ENCODE measurements at regions not wholly inside any gene's neighbourhood (a gene's known extent, or its start where the extent isn't known, plus 50 kb on each side); places are given as distances from the start of the nearest gene placed in this dataset.

DNA sequence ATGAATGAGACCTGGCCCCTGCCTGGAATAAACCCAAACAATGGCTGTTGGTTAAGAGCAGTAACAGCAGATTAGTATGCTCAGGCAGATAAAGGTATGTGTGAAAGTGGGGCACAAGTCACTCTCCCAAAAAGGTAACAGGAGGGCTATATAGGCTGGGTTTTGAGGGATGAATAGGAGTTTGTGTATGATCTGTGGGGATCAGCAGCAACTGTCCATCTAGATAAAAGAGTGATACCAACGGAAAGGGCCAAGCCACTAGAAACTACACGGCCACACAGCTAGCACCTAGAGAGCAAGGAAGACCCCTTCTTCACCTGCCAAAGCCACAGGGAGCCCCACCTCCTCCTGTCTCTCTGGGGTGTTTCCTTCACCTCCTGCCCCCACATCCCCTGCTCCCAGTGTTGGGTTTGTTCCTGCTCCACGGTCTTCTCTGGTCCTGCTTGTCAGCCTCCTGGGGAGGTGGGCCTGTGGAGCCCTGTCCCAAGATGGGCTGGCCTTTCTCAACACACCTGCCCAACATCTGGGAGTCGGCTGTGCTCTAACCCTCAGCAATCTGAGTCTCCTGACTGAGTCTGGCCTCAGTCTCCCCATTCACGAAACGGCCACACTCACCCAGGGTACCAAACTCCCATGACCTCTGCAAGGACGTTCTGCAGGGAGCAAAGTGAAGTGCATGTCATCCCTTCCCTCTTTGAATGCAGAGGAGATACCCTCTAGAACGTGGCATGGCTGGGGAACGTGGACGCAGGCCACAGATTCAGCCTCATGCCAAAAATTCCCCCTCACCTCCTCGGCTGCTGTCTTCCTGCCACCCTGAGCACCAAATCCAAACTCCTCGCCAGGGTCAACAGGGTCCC lies 108.2 kb downstream of the NCOR2 start:
- no peak for DNase-seq

DNA sequence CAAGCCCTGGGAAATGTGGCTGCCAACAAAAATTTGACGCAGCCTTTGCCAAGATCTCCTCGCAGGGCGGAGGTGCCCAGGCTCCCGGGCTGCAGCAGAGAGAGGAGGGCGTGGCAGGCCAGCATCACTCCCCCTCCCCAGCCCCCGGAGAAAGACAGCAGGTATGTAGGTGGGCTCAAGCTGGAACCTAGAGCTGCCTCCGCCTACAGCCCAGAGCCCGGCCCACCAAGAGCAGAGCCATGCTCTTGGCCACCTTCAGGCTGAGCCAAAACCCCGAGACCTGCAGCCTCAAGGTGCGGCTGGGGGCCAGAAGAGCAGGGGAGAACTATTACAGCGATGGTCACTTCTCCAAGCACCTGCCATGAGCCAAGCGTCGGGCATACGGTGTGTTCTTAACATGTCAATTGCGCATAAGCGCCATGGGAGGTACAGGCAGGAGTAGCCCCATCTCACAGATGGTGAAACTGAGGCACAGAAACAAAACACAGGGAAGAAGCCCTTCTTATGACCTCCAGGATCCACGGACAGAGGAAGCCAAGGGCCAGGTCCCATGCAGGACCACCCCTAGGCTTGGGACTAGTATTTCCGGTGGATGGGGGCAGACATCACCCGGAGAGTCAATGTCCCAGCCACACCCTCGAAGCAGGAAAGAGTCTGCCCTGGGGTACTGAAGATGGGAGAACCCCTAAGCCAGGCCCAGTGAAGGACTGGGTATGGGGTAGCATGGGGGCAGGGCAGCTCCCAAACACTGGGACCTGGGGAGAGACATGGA lies 109.0 kb downstream of the NCOR2 start:
- DNase-seq = no peak

DNA sequence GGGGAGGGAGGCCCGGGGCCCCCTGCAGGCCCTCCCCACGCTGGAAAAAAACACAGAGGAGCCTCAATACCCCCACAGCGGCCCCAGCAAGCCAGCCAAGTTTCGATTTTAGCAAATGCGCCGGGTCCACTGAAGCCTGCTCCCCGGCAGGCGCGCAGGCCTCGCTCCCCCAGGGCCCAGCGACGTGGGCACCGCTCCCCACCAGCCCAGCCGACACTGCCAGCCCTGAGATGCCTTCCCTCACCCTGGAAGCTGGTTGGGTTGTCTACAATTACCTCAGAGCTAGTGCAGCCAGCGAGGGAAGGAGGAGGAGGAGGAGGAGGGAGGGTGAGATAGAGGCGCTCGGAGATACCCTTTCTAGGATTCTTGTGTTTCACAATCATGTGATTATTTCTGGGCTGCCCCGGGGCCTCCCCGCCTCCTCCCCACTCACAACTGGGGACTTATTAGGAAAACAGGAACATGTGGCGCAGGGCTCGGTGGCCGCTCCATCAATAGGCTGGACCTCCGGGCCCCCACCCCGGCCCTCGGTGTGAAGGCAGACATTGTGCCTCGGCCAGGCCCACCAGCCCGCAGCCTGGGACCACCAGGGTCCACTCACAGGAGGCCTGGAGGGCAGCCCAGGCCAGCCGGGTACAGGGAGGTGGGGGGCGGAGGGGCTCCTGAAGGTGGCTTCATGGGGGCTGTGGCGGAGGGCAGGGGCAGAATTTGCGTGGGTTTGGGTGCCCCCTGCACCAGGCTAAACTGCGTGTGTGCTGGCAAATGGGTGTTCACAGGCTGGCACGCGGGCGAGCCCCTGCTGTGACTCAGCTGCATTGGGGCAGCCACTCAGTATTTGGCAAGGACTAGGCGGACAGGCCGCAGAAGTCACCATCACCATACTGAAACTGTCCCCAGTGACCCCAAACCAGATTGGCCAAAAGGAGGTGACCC lies 109.9 kb downstream of the NCOR2 start:
- DNase-seq = peak; percentile 61

DNA sequence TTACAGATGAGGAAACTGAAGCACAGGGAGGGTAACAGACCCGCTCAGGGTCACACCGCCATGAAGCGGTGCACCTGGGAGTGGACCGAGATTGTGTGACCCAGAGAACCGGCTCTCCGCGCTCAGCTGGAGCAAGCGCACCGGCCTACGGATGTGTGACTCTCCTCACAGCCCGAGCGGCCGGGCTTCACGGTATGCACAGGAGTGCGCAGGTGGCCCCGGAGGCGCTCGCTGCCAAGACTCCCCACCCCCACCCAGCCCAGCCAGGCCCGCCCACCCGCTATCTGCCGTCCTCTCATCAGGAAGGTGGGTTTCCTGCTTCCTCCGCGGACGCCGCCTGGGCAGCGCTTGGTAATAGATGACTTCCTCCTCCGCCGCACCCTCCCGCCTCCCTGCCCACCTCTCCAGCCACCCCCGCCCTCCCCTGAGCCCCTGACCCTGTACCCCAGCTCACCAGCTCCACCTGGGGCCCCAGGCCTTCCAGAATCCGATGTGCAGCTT lies 110.7 kb downstream of the NCOR2 start:
- no peak for DNase-seq

DNA sequence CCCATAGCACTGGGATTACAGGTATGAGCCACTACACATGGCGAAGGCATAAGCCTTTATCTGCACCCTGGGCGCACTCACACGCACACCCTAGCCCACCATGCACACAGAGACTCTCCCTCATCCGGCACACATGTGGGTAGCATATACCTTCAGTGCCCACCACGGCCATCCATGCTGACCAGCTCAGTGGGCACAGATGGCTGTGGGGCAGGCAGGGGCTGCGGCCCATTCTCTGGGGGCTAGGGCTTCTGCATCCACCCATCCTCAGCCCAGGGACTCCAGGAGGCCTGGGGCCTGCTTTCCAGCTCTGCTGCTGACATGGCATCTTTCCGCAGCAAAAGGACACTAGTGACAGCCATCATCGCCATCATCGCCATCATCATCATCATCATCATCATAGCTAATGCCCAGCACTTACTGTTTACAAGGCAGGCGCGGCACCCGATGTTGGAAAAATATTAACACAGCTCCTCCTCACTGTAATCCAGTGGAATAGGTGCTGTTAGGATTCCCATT lies 111.2 kb downstream of the NCOR2 start:
- DNase-seq = no peak

DNA sequence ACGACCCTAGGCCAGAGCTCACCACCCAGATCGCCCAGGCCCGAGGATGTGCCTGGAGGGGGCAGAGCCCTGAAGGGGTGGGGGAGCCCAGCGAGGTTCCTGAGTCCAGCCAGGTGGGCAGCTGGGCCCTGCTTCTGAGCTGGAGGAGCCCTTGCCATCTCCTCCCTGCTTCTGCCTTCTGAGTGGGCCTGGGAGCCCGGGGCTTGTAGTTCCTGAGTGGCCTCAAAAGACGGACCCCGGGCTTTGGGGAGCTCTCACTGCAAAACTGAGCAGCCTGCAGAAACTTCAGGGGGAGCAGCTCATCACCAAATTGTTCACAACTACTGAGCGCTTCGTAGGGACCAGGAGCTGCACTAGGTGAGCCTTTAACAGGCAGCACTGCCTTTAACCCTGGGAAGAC lies 112.1 kb downstream of the NCOR2 start:
- no peak for DNase-seq

DNA sequence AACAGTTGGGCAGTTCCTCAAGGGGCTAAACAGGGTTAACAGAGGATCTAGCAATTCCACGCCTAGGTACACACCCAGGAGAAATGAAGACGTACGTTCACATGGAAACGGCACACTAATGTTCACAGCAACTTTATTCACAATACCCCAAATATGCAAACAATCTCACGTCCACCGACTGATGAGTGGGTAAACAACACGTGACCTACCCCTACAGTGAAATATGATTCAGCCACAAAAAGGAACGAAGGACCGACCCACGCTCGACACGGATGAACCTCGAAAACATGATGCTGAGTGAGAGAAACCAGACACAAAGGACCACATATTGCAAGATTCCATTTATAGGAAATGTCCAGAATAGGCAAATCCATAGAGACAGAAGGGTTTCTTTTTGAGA lies 112.7 kb downstream of the NCOR2 start:
- DNase-seq = no peak

DNA sequence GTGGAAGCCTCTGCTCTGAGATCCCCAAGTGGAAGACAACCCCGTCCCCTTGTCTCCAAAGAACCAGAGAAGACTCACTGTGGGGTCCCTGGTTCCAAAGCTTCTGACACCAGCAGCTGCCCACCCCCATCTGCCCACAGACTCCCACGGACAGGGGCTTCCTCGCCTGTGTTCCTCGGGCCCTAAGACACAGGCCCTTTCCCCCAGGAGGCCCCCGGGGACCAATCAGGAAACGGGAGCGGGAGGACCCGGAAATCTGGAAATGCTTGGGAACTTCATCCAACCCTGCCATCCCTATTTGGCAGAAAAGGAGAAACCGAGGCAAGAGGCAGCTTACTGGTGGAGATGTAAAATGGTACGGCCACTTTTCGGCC lies 113.1 kb downstream of the NCOR2 start:
- DNase-seq = no peak

DNA sequence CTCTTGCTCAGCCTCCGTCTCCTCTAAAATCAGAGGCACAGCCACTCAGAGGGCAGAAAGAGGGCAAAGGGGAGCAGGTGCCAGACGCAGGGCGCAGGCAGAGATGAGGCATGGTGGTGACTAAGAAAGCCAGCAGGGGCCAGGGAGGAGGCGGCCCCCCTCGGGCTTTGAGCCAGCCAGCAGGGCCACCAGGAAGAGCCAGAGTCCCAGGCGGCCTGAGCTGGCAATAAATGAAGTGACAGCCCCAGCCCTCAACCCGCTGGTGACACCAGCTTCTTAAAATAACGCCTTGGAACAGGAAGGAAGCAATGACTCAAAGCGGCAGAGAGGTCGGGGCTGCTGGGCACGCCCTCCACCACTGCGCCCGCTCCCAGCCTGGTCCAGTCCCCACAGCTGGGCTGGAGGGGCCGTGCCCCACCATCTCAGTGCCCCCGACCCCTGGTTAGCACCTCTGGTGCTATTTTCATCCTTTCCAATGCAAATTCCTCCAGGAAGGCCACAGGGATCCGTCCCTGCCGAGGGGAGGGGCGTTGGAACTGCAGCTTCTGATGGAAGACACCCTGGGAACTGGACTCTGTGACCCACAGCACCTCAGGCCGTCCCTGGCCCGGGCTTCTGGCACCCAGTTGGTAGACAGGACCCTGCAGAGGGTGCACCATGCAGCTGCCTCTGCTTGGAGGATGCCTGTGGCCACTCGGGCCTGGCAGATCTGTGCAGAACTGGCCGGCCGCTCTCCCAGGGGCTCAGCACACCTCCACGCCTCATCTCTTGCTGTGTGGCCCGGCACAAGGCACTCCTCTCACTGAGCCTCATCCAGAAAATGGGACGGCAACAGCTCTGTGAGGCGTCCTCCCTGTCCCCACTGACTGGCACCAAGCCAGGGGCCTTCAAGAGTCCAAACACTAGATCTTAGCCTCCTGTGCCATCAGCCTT lies 113.7 kb downstream of the NCOR2 start:
- DNase-seq = no peak

DNA sequence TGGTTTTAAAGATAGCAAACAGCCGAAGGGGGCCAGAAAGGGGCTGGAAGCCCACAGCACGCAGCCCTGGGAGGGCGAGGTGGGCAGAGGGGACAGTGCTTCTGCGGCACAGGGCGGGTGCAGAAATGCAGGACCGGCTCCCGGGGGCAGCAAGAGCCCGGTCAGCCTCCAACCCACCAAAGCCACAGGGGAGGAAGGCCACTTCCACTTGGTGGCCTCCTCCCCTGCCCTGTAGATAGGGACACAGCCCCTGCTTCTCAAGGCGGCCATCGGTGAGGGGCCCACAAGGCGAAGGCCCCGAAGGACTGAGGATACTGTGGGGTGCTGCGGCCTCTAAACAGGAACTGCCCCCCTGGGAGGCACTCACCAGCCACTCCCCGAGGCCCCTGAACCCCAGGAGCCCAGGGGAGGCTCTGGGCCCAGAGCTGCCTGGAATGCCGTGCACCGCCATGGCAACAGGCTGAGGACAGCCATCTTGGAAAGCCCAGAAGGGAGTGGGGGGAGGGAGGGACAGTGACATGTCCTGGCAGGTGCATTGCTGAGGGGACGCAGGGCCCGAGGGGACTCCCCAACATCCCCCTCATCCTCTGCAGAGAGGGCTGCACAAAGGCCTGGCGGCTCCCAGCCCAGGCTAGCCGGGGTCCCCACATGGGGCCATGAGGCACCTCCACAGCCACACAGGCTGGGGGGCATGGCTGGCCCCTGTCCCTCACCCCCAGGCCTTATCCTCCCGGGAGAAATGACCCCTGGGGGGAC lies 114.7 kb downstream of the NCOR2 start:
- no peak for DNase-seq

DNA sequence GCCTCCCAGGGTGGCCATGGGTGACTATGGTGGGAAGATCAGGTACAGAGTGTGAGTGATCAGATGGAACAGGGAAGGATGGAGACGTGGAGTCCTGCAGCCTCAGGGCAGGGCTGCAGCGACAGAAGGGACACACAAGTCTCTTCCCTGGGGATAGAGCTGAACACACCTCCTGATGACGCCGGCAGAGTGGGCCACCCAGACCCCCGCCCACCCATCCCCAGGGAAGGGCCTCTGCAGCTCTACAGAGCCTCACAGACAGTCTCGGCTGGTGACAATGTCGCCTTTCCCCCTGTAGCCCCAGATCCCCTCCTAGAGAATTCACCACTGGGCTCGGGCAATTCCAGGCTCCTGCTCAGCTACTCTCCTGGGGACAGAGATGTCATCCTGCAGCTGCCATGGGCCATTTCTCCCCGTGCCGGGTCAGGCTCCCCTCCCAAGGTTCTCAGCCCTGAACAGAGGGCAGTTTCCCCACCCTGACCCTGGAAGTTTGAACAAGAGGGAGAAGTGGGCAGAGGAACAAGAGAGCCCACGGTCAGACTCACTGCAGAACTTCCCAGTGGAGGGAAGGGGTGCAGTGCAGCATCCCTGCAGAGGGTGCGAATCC lies 115.7 kb downstream of the NCOR2 start:
- no peak for DNase-seq

DNA sequence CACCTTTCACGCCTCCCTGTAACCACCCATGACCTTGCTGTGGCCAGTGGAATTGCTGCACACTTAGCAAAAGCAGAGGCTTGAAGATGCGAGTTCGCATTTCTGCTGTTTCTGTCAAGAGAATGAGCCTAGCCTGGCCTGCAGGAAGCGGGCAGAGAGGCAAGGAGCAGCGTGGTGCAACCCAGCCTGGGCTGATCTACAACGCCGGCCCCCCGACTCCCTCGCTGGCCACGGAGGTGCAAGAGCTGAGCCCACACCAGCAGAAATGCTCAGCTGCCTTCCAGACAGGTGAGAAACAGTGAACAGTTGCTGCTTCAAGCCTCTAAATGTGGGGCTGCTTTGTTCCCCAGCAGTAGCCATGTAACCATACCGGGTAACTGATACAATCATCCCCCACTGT lies 116.4 kb downstream of the NCOR2 start:
- DNase-seq = no peak

DNA sequence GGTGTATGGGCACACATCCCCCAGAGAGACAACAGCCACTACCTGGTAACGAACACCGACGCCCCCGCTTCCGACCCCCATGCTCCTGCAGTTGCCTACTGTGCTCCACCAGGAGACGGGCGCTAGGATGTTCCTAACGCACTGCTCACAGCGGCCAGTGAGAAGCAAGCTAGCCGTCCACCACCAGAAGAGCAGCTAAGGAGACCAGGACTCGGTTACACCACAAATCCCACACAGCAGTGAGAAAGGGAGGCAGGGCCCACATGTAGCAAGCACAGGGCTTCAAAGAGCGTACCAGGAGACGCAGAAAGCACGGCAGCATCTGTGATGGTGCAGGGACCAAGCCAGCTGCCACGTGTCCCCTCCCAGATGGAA lies 117.0 kb downstream of the NCOR2 start:
- no peak for DNase-seq

DNA sequence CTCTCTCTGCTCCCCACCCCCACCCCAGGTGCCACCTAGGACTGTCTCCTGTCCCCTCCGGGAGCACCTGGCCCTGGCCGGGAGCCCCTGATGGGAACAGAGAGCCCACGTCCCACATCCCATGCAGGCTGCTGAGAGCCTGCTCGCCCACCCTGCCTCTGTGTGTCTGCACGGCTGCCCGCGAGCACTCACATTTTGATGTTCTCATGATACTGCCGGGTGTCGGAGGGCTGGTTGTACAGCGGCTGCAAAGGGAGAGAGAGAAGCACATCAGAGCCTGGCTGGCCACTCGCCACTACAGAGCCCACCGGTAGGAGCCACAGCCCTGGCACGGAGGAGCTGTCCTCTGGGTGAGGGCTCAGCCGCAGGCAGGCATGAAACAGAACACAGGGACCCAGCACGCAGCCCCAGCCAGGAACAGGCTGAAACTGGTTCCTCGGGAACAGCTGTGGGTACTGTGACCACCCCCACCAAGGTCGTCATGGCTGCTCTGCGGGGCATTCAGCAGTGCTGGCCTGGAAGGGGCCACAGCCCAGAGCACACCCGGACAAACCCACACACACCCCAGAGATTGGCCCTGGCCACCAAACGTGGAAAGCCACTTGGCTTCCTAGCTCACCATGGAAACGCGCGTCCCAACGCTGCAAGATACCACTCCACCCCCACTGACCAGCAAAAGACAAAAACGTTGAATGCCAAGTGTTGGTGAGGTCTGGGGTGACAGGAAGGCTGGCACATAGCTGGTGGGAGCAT lies 117.6 kb downstream of the NCOR2 start:
- DNase-seq = no peak

DNA sequence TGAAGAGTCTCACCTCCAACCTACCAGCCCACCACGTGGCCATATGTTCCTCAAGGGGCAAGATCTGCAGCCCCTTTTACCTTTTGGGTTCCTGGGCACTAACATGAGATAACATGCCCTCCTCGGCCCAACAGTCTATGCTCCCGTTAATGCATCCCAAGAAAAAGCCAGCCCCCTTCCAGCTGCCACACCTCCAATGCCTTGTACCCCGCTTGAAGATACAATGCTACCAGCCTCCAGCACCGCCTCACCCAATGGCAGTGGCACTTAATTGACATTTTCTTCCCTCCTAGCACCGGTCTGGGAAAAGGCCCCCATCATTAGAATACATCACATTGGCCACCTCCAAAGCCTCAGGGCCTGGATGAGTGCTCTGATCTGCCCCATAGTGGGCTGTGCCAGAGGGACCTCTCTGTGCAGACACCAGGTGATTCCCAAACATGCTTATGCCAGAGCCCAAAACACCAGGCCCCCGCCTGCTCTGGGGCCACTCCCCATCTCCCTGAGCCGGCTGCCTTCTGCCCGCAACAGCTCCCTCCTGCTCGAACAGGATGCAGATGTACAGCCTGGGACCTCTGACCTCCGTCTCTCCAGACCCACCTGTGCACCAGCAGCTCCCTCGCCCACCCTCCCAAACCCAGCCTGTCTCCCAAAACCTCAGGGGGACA lies 118.3 kb downstream of the NCOR2 start:
- no peak for DNase-seq

DNA sequence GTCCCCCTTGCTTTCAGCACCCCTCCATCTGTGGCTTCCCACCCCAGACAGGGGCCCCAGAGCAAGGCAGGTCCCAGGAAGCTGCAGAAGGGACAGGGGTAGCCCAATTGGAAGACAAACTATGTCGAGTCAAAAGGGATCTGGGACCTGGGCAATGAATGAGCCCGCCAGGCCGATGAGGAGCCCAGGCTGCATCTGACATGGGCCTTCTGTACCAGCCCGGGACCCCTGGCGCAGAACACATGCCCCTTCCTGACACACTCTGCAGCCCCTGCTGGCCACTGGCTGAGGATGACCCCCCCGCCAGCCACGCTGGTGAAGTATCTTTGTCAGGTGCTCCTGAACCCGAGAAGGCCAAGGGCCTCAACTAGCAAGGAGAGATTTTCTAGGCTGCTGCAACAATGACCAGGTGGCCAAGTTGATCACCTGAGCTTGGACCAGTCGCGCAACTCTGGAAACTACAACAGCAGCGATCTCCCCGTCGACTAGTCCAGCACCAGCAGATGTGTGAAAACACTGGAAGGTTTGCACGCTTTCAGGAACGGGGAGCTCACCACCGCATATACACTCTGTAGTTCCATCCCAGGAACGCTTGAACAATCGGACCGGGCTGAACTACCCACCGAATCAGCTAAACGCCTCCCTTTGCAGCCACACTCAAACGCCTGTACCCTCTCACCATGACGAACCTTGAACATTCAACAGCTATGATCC lies 119.0 kb downstream of the NCOR2 start:
- DNase-seq = no peak

DNA sequence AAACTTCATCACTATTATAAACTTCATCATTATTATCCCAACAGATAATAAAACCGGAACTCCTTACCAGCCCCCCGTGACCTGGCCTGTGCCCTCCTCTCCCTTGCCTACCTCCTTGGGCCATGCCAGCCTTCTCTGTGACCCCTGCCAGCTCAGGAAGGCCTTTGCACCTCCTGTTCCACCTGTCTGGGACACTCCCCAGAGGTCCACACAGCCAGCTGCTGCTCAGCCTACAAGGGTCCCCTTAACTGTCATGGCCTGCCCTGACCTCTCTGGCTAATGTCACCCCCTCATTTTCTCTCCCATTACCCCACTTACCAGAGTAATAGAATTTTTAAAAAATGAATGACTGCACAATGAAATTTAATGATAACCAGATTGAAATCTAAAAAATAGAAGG lies 121.0 kb downstream of the NCOR2 start:
- no peak for DNase-seq

DNA sequence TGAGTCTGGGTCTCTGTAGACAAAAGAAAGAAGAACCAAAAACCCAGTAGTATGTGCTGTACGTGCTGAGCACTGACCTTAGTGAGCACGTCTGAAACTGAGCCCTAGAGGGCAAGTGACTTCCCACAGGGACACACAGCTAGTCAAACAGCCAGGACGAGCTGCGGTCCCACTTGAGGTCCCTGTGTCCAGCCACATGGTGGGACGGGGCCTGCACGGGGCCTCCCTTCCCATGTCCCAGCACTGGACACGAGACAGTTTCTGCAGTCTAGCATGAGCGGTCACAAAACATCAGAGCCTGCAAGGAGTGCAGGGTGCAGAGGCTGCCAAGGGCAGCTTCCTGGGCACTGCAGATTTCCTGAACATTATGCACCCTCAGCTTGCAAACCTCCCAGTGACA lies 121.6 kb downstream of the NCOR2 start:
- DNase-seq = no peak

All from renal pelvis (tissue), 1 donor.